Breast epithelium (tissue), 4 donors: ENCODE measurements at regions not wholly inside any gene's neighbourhood (a gene's known extent, or its start where the extent isn't known, plus 50 kb on each side); places are given as distances from the start of the nearest gene placed in this dataset.

Source experiments
- DNase-seq, 2 donors: peaks; one replicate each; pipeline ENCODE4 v3.0.0-alpha.2; 2019; ENCODE audit warnings: low spot score in 2 of 2
- H3K27ac ChIP-seq, 2 donors: fragments of 200-600 bp; sonication (generic) in 1 of 2; one replicate each; pipeline ENCODE4 v1.5.1; 2016 to 2019; ENCODE audit warnings: mild to moderate bottlenecking in 1 of 2
- H3K27me3 ChIP-seq, 2 donors: fragments of 200-600 bp; sonication (generic) in 1 of 2; one replicate each; pipeline versions ENCODE4 v1.5.1 to v1.6.0; 2017 to 2019; ENCODE audit warnings: control low read depth in 1 of 2, mild to moderate bottlenecking in 1 of 2
- H3K36me3 ChIP-seq: fragments of 200-600 bp; one replicate; pipeline ENCODE4 v1.5.1; 2019
- H3K4me1 ChIP-seq, 2 donors: fragments of 200-600 bp; sonication (generic); one replicate each; pipeline ENCODE4 v1.5.1; 2016 to 2019; ENCODE audit warnings: control low read depth in 1 of 2
- H3K4me3 ChIP-seq, 3 donors: fragments of 200-600 bp; sonication (generic); 1 replicate in 2 of 3; 2 replicates in 1 of 3; pipeline ENCODE4 v1.5.1; 2016 to 2019; ENCODE audit warnings: mild to moderate bottlenecking in 3 of 3, moderate library complexity in 2 of 3
- H3K9me3 ChIP-seq, 2 donors: fragments of 200-600 bp; sonication (generic) in 1 of 2; one replicate each; pipeline ENCODE4 v1.5.1; 2016 to 2019; ENCODE audit warnings: control low read depth in 1 of 2
- CTCF ChIP-seq, 3 donors: fragments of 450-650 bp; IDR thresholded peaks; one replicate each; pipeline ENCODE4 v1.5.1; 2016 to 2017; ENCODE audit warnings: antibody characterized with exemption in 3 of 3, mild to moderate bottlenecking in 3 of 3, moderate library complexity in 3 of 3
- POLR2A ChIP-seq: fragments of 450-650 bp; IDR thresholded peaks from one replicate; pipeline ENCODE4 v1.6.1; 2016; ENCODE audit warnings: antibody characterized with exemption, mild to moderate bottlenecking, moderate library complexity
- POLR2AphosphoS5 ChIP-seq, 3 donors: sonication (generic); formaldehyde crosslinking; IDR thresholded peaks; one replicate each; pipeline ENCODE4 v1.6.1; 2017; ENCODE audit warnings: antibody characterized with exemption in 3 of 3
- intact Hi-C: fragments of 100-400 bp; cut with DNase I; formaldehyde crosslinking; loops from one replicate; pipeline ENCODE4 v1.15.1; 2023; ENCODE audit warnings: low total_unique reads

GRCh38 chr4:176979416-176979815, 186.7 kb upstream of the VEGFC start:
- no peak overlapping the region for H3K4me3 ChIP-seq
- TF ChIP-seq POLR2AphosphoS5 (IDR thresholded peaks at IDR 0.05) (no peak), POLR2A (no peak), CTCF (IDR thresholded peaks at IDR 0.05) (no peak)
- no peaks in the 10 kb centered on the region for H3K27me3 ChIP-seq
- H3K4me1 ChIP-seq, result no peaks in the 10 kb centered on the region
- no peak overlapping the region for H3K27ac ChIP-seq
- no peaks in the 10 kb centered on the region for H3K36me3 ChIP-seq
- no peaks in the 10 kb centered on the region for H3K9me3 ChIP-seq
- intact Hi-C loops, result no loop called here
- DNase-seq, result no peak

DNA sequence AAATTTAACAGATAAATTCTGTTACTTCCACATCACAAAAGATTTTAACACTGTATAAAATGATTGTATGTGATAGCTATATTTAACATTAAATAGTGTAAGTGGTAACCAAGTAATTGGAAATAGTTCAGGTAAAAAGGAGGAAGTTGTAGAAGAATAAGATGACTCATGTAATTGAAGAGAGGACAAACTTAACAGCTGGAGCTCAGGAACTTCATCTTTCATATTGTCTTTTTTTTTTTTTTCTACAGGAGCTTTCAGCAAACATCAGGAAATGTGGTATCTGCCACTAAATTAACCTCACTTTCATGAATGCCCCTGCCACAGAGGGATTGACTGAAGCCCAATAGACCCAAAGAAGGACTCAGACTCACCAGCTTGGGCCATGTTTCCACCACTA, 188.4 kb upstream of the VEGFC start:
- intact Hi-C loops, result no loop called here
- no peak overlapping the region for H3K27ac ChIP-seq
- no peak for DNase-seq
- H3K36me3 ChIP-seq, result no peaks in the 10 kb centered on the region
- H3K4me3 ChIP-seq, result no peak overlapping the region
- H3K4me1 ChIP-seq, result no peaks in the 10 kb centered on the region
- H3K9me3 ChIP-seq, result no peaks in the 10 kb centered on the region
- H3K27me3 ChIP-seq, result no peaks in the 10 kb centered on the region
- TF ChIP-seq CTCF (IDR thresholded peaks at IDR 0.05), result no peak
- TF ChIP-seq POLR2AphosphoS5 (IDR thresholded peaks at IDR 0.05), result no peak
- TF ChIP-seq POLR2A, result no peak

- intact Hi-C loops, result no loop called here
- H3K36me3 ChIP-seq, result no peaks in the 10 kb centered on the region
- no peak overlapping the region for H3K4me3 ChIP-seq
- H3K27ac ChIP-seq, result no peak overlapping the region
- no peaks in the 10 kb centered on the region for H3K9me3 ChIP-seq
- H3K27me3 ChIP-seq, result no peaks in the 10 kb centered on the region
- no peak for DNase-seq
- H3K4me1 ChIP-seq, result no peaks in the 10 kb centered on the region
- TF ChIP-seq POLR2A (no peak), POLR2AphosphoS5 (IDR thresholded peaks at IDR 0.05) (no peak), CTCF (IDR thresholded peaks at IDR 0.05) (no peak)
These were observed 188.8 kb upstream of the VEGFC start for GRCh38 chr4:176981551-176981950.

DNA sequence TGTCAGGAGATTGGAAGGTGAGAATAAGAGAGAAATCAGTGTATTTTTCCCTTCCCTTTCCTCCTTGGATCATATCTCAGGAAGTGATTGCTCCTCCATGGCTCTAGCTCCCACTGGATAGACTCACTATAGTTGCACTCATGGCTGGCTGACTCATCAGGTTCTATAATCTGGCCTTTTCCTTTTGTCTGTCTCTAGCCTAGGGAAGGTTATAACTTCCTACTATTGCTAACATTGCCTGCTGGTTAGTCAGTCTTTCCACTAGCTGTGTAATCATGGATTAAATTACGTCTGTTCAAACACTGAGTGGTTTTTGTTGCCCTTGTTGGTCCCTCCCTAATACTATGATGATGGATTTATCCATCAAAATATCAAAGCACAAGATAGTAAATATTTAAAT, 195.5 kb upstream of the VEGFC start:
- Histone ChIP-seq H3K4me3 (no peak overlapping the region), H3K4me1 (no peaks in the 10 kb centered on the region), H3K36me3 (no peaks in the 10 kb centered on the region), H3K27me3 (no peaks in the 10 kb centered on the region), H3K9me3 (no peaks in the 10 kb centered on the region), H3K27ac (no peak overlapping the region)
- no peak for DNase-seq
- intact Hi-C loops, result no loop called here
- TF ChIP-seq POLR2A (no peak), POLR2AphosphoS5 (IDR thresholded peaks at IDR 0.05) (no peak), CTCF (IDR thresholded peaks at IDR 0.05) (no peak)

DNA sequence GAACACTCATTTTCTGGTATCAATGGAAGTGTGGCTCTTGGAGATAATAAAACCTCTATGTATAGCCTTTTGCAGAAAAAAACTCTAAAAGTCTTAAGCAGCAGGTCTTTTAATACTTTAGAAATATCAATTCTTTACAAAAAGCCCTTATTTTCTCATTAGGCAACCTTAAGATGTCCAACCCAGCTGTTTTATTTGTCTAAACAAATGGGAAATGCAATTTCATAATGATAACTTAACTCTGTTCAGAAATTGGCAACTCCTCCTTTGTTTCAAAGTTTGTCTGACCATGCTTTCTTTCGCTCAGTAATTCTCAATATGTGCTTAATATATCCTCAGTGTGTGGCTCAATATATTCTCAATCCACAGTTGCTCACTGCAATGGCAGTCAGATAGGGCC, 196.5 kb upstream of the VEGFC start:
- Histone ChIP-seq H3K27ac (no peak overlapping the region), H3K36me3 (no peaks in the 10 kb centered on the region), H3K4me1 (no peaks in the 10 kb centered on the region), H3K9me3 (no peaks in the 10 kb centered on the region), H3K4me3 (no peak overlapping the region), H3K27me3 (no peaks in the 10 kb centered on the region)
- TF ChIP-seq POLR2AphosphoS5 (IDR thresholded peaks at IDR 0.05) (no peak), CTCF (IDR thresholded peaks at IDR 0.05) (no peak), POLR2A (no peak)
- no peak for DNase-seq
- intact Hi-C loops, result no loop called here
